HCT116 (cell line): ENCODE measurements at regions not wholly inside any gene's neighbourhood (a gene's known extent, or its start where the extent isn't known, plus 50 kb on each side); places are given as distances from the start of the nearest gene placed in this dataset.

Experiments
- ATAC-seq: fragments of 200-7000 bp; cut with Tn5 transposase; 2 replicates; pipeline ENCODE4 v1.9.1; 2020; ENCODE audit warnings: mild to moderate bottlenecking, moderate library complexity
- BruUV-seq: library from RNA; stranded (reverse); fragments of 400-500 nt; replicated peaks from 2 replicates; lab custom pipeline; 2021; lab: Mats Ljungman, UMichigan
- CTCF ChIA-PET: fragments of 300-600 bp; sonication (Branson Sonifier 250); formaldehyde crosslinking; loops from one replicate; lab custom pipeline; 2021; ENCODE audit warnings: antibody characterized with exemption; lab: Charles Lee
- POLR2A ChIA-PET: fragments of 300-600, 350-600 bp; sonication (Branson Sonifier 250); formaldehyde crosslinking; loops from one replicate; lab custom pipeline; 2021; ENCODE audit warnings: antibody characterized with exemption; lab: Charles Lee
- RAD21 ChIA-PET, 2 experiments: fragments of 300-600 bp; sonication (Branson Sonifier 250); formaldehyde crosslinking; loops; one replicate each; lab custom pipeline; 2023; ENCODE audit warnings: low total read pairs in 2 of 2; ENCODE audit not compliant: uncharacterized antibody in 2 of 2, unreplicated experiment in 2 of 2, low non-redundant PET in 1 of 2; lab: Charles Lee
- DNase-seq: peaks from one replicate; pipeline ENCODE4 v3.0.0-alpha.2; 2010; ENCODE audit warnings: low read depth, low spot score
- H2AFZ ChIP-seq: fragments of 200-600 bp; shearing (Covaris generic), sonication (generic); 2 replicates; pipeline ENCODE4 v1.6.1; 2017; ENCODE audit warnings: low read depth, mixed run types, mixed read lengths, antibody characterized with exemption, low read length; ENCODE audit not compliant: poor library complexity, severe bottlenecking
- H3K27ac ChIP-seq: 2 replicates; pipeline ENCODE4 v1.5.1; 2012; ENCODE audit warnings: low read depth, low read length
- H3K27me3 ChIP-seq: fragments of 200-600 bp; sonication (generic); 2 replicates; pipeline ENCODE4 v1.6.1; 2016; ENCODE audit warnings: mixed run types, low read length, mixed read lengths; ENCODE audit not compliant: insufficient read depth
- H3K36me3 ChIP-seq, 2 experiments: fragments of 200-500 bp in 1 of 2; fragments of 200-600 bp in 1 of 2; sonication (Bioruptor generic) in 1 of 2; sonication (generic) in 1 of 2; 2 replicates each; pipeline versions ENCODE4 v1.5.1 to v1.6.1; 2014 to 2016; ENCODE audit warnings: low read length in 2 of 2, inconsistent platforms in 1 of 2, mixed read lengths in 1 of 2, mixed run types in 1 of 2; ENCODE audit not compliant: insufficient read depth in 2 of 2, control insufficient read depth in 1 of 2
- H3K4me1 ChIP-seq, 2 experiments: fragments of 200-600 bp in 1 of 2; sonication (generic) in 1 of 2; 2 replicates each; pipeline versions ENCODE4 v1.5.1 to v1.6.1; 2012 to 2017; ENCODE audit warnings: low read length in 2 of 2, inconsistent platforms in 1 of 2, mild to moderate bottlenecking in 1 of 2, mixed read lengths in 1 of 2, mixed run types in 1 of 2, moderate library complexity in 1 of 2; ENCODE audit not compliant: insufficient read depth in 2 of 2, control insufficient read depth in 1 of 2
- H3K4me2 ChIP-seq: fragments of 200-600 bp; sonication (generic); 2 replicates; pipeline ENCODE4 v1.6.1; 2017; ENCODE audit warnings: mixed run types, low read length, mixed read lengths
- H3K4me3 ChIP-seq, 2 experiments: fragments of 200-600 bp in 1 of 2; sonication (generic) in 1 of 2; replicated peaks in 1 of 2; 2 replicates each; pipeline ENCODE4 v1.5.1; 2011 to 2016; ENCODE audit warnings: low read length in 2 of 2, control low read depth in 1 of 2, low read depth in 1 of 2, mild to moderate bottlenecking in 1 of 2, mixed read lengths in 1 of 2, mixed run types in 1 of 2
- H3K79me2 ChIP-seq: fragments of 200-600 bp; sonication (generic); 2 replicates; pipeline ENCODE4 v1.6.1; 2017; ENCODE audit warnings: mild to moderate bottlenecking, mixed run types, low read length, moderate library complexity, mixed read lengths; ENCODE audit not compliant: insufficient read depth
- H3K9ac ChIP-seq: fragments of 200-600 bp; sonication (generic); 2 replicates; pipeline ENCODE4 v1.6.1; 2016; ENCODE audit warnings: low read length, mixed read lengths
- H3K9me2 ChIP-seq: fragments of 200-600 bp; sonication (generic), shearing (Covaris generic); 2 replicates; pipeline ENCODE4 v1.6.1; 2017; ENCODE audit warnings: mixed run types, mild to moderate bottlenecking, moderate library complexity; ENCODE audit not compliant: insufficient read depth
- H3K9me3 ChIP-seq, 2 experiments: fragments of 200-500 bp in 1 of 2; fragments of 200-600 bp in 1 of 2; sonication (Bioruptor generic) in 1 of 2; sonication (generic) in 1 of 2; 2 replicates each; pipeline ENCODE4 v1.6.1; 2014 to 2017; ENCODE audit warnings: low read length in 2 of 2, mixed read lengths in 2 of 2, inconsistent platforms in 1 of 2, low read depth in 1 of 2, mild to moderate bottlenecking in 1 of 2, mixed run types in 1 of 2, moderate library complexity in 1 of 2; ENCODE audit not compliant: control insufficient read depth in 1 of 2, insufficient read depth in 1 of 2
- H4K20me1 ChIP-seq: fragments of 200-600 bp; sonication (generic), shearing (Covaris generic); 2 replicates; pipeline ENCODE4 v1.6.1; 2017; ENCODE audit warnings: mixed run types, mild to moderate bottlenecking, moderate library complexity; ENCODE audit not compliant: insufficient read depth
- ATF3 ChIP-seq: IDR thresholded peaks from 2 replicates; pipeline ENCODE4 v1.6.1; 2012
- CTCF ChIP-seq, 3 experiments: fragments of 200-600 bp in 1 of 3; sonication (generic) in 1 of 3; IDR thresholded peaks in 2 of 3; conservative IDR thresholded peaks in 1 of 3; 2 replicates each; pipeline ENCODE4 v1.5.1; 2012 to 2017; ENCODE audit warnings: low read depth in 2 of 3, low read length in 2 of 3, antibody characterized with exemption in 1 of 3, borderline replicate concordance in 1 of 3, control low read depth in 1 of 3, mild to moderate bottlenecking in 1 of 3, mixed read lengths in 1 of 3, mixed run types in 1 of 3, moderate library complexity in 1 of 3; ENCODE audit not compliant: insufficient read depth in 1 of 3
- FOSL1 ChIP-seq: IDR thresholded peaks from 2 replicates; pipeline ENCODE4 v1.6.1; 2012; ENCODE audit warnings: low read depth
- POLR2A ChIP-seq: IDR thresholded peaks from 2 replicates; pipeline ENCODE4 v1.7.0; 2011; ENCODE audit warnings: borderline replicate concordance; ENCODE audit not compliant: insufficient read depth, insufficient read length; ENCODE audit errors: extremely low read depth
- POLR2AphosphoS5 ChIP-seq: IDR thresholded peaks from 2 replicates; pipeline ENCODE4 v1.6.1; 2011; ENCODE audit warnings: mild to moderate bottlenecking, low read depth, low read length, moderate library complexity
- REST ChIP-seq: IDR thresholded peaks from 2 replicates; pipeline ENCODE4 v1.6.1; 2012; ENCODE audit warnings: low read depth
- SP1 ChIP-seq: IDR thresholded peaks from 2 replicates; pipeline ENCODE4 v1.6.1; 2012; ENCODE audit warnings: low read depth
- SRF ChIP-seq: IDR thresholded peaks from 2 replicates; pipeline ENCODE4 v1.6.1; 2012; ENCODE audit warnings: low read depth
- YY1 ChIP-seq: IDR thresholded peaks from 2 replicates; pipeline ENCODE4 v1.6.1; 2011; ENCODE audit warnings: low read length, low read depth, moderate library complexity, mild to moderate bottlenecking; ENCODE audit not compliant: insufficient replicate concordance; ENCODE audit errors: extremely low read depth
- ZFX ChIP-seq: fragments of 450-650 bp; IDR thresholded peaks from 2 replicates; pipeline ENCODE4 v1.6.1; 2017
- intact Hi-C: fragments of 100-400 bp; cut with micrococcal nuclease; formaldehyde crosslinking; loops from 2 replicates; pipeline ENCODE4 v1.10.0; 2022

GRCh38 chr5:125415126-125415525 is 668.7 kb upstream of the ZNF608 start:
- H3K4me2 ChIP-seq: no peak overlapping the region
- no peak overlapping the region for H3K27ac ChIP-seq
- ChIA-PET POLR2A (no interaction called here), CTCF (no interaction called here), RAD21 (no interaction called here)
- H3K9me2 ChIP-seq: no peaks in the 10 kb centered on the region
- H3K9me3 ChIP-seq: no peaks in the 10 kb centered on the region
- BruUV-seq: no TSS peak
- intact Hi-C loops: no loop called here
- H4K20me1 ChIP-seq: no peaks in the 10 kb centered on the region
- no peak overlapping the region for H3K4me3 ChIP-seq
- peaks cover 0 to 5% of the 10 kb centered on the region in 2 experiments; a peak in 1 of 4 replicates for H3K4me1 ChIP-seq
- H3K27me3 ChIP-seq: no peaks in the 10 kb centered on the region
- H2AFZ ChIP-seq: no peak overlapping the region
- DNase-seq (no peak), ATAC-seq (no peak)
- no peaks in the 10 kb centered on the region for H3K79me2 ChIP-seq
- TF ChIP-seq SRF: no peak
- TF ChIP-seq ATF3: no peak
- TF ChIP-seq YY1: no peak
- no peak for TF ChIP-seq POLR2AphosphoS5
- TF ChIP-seq FOSL1: no peak
- TF ChIP-seq CTCF (IDR thresholded peaks at IDR 0.05 in 2 of 3, conservative IDR thresholded peaks at IDR 0.05 in 1 of 3; ENCODE audit: borderline replicate concordance in 1 of 3, insufficient read depth in 1 of 3, low read depth in 2 of 3, low read length in 2 of 3): no peak
- no peak for TF ChIP-seq SP1
- TF ChIP-seq ZFX: no peak
- TF ChIP-seq REST: no peak
- TF ChIP-seq POLR2A: no peak
- H3K36me3 ChIP-seq: no peaks in the 10 kb centered on the region
- no peak overlapping the region for H3K9ac ChIP-seq
